Forelimb muscle (tissue), 1 donor: ENCODE measurements at regions not wholly inside any gene's neighbourhood (a gene's known extent, or its start where the extent isn't known, plus 50 kb on each side); places are given as distances from the start of the nearest gene placed in this dataset.

Experiments
- DNase-seq: peaks from one replicate; pipeline ENCODE4 v3.0.0-alpha.2; 2013; ENCODE audit warnings: low read depth

DNA sequence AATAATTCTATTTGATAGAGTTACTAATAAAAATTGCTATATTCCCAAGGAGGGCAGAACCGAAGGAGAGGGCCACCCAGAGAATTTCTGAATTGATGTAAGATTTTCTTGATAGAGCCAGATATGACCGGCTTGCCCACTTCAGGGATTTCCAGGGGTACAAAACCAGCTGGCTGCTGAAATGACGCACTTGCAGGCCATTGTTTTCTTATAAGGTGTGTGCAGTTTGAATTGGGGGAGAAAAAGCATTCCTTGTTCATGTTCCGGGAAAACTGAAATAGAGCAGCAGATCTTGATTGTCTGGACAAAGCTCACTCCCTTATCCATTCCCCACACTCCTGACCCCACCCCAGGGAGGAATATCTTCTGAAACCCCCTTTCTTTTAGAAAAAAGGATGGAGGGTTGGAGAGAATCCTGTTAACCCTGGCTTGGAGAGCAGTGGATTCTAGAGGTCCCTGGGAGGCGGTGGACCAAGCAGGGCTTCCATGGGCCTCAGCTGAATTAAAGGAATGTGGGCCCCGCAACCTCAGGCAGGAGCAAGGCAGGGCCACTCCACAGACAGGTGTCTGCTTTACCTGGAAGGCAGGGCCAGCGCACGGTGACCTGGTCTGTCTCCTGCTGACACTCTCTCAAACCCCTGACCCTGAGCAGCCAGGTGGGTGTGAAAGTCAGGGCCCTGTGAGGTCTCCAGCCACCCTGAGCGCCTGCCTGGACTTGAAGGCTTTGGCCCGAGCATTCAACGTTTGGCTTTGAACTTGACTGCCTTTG lies 96.4 kb downstream of the TMEM170B start:
- DNase-seq: no peak

DNA sequence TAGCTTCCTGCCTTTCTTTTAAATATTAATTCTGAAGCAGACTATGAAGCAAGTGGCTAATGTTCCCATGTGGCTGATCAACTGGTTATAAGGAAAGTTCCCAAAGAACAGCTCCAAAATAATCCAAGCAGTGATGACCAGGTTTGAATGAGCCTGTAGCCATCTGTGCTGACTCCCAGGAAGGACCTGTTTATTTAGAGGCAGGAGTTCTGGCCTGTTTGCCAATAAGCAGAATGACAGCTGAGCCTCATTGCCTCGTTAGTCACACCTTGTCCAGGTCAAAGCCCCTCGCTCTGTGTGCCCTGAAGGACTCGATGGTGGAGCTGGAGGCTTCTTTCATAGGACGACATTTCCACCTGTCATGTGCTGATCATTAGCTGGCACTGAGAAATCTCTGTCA lies 97.4 kb downstream of the TMEM170B start:
- DNase-seq: no peak

DNA sequence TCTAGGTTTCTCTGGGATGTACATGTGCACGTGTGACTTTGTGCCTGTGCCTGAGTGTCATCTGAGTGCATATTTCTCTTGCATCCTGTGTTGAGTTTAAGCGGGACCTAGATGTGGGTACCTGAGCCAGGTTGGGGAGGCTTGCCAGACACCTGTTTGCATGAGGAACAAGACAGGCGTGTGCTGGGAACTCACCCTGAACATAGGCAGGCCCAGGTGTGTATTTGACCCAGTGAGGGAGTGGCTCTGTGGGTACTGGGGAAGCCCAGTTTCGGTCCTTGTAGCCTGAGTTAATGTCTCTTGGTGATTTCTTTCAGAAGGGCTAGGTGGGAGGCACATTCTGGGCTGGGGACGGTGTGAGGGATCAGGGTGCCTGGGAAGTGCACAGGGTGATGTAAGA lies 98.6 kb downstream of the TMEM170B start:
- DNase-seq: no peak

DNA sequence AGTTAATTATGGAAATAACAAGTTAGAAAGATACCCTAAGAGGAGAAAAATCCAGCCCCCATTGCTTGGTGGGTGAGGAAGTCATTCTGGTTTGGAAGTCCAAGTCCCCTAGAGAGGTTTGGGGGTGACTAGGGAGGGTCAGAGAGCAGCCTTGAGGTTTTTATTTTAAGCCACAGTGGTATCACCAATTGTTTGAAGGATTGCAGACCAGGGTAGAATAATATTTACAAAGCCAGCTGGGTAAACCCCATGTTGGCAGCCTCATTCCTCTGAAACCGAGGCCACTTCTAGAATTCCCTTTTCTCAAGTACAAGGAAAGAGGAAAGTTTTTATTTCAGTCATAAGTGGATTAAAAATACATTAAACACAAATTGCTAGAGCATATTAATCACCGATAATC lies 99.7 kb downstream of the TMEM170B start:
- DNase-seq: no peak

DNA sequence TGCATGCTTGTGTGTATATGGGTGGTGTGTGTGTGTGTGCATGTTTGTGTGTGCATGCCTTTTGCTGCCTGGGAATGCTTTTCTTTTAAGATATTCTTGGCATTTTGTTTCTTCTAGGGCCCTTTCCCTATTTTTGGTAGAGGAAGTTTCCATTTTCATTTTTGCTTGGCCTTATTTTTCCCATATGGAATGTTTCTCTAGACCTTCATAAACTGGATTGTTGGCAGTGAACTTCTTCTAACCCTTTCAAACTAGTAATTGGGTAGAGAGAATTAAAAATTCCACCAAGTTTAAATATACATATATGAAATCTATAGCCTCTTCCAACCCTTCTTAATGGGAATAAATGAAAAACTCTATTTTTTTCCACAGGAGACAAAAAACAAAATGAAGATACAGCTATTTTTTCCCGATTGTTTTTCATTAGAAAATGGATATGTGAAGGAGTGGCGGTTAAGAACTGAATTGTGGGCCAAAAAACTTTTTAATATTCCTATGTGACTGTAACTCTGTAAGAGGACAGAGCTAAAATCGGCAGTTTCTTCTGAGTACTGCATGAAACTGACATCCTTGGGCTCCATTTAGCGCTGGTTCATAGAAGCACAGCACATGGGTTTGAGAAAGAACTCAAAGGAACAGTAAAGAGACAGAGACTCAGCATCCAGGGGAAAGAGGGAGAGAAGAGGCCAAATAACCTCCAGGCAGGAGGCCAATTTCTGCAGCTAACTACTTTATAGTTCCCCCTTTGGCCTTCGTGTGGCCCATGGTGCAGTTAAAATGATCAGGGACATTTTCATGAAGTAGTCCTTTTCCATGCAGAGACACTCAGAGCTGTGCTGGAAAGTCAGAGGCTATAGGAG lies 102.1 kb downstream of the TMEM170B start:
- DNase-seq: peak; percentile 32

DNA sequence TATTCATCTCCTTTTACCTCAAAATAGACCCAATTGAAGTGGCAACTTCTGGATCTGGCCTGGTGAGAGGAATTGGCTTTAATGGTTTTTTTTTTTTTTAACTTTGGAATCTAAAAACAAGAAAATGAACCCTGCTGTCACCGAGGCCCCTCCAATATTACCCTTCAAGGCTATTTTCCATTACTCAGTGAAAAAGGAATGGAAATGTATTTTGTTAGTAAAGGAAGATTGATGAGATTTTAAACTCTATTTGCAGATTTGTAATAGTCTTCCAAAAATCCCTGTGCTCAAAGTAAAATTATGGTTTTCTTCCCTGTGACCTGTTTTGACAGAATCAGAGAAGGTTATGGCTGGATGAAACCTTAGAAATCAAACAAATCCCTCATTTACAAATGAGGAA lies 102.9 kb downstream of the TMEM170B start:
- DNase-seq: no peak

DNA sequence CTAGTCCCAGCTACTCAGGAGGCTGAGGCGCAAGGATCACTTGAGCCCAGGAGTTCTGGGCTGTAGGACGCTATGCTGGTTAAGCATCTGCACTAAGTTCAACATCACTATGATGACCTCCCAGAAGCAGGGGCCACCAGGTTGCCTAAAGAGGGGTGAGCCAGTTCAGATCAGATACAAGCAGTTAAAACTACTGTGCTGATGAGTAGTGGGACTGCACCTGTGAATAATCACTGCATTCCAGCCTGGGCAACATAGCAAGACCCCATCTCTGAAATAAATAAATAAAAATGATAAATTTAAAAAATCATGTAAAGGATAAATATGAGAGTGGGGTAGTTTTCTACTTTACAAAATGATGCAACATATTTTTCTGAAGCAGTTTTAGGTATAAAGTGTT lies 106.5 kb downstream of the TMEM170B start:
- DNase-seq: no peak

DNA sequence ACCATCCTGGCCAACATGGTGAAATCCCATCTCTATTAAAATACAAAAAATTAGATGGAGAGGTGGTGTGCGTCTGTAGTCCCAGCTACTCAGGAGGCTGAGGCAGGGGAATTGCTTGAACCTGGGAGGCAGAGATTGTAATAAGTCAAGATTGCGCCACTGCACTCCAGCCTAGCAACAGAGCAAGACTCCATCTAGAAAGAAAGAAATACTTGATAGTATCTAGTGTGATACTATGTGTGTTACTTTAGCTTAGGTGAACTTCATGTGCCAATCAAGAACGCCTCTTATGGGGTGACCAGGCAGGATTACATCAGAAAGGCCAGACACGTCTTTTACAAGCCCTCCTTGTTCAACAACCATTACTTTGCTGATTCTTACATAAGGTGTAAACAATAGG lies 107.1 kb downstream of the TMEM170B start:
- DNase-seq: no peak

DNA sequence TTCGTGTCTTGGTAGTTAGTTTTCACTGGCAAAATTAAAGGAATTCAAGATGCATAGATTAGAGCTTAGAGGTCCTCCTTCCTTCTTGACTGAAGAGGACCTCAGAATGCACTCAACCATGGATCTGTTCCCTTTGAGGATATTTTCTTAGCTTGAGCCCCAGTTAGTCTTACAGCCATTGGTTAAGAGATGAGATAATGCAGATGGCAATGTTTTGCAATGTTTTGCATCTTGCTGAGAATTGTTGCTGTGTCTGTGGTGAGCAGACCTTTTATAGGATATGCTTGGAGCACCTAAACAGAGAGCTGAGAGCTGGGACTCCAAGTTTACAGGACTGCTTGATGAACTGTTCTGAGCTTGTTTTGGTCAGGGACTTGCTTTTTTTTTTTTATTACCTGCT lies 107.5 kb downstream of the TMEM170B start:
- DNase-seq: no peak

DNA sequence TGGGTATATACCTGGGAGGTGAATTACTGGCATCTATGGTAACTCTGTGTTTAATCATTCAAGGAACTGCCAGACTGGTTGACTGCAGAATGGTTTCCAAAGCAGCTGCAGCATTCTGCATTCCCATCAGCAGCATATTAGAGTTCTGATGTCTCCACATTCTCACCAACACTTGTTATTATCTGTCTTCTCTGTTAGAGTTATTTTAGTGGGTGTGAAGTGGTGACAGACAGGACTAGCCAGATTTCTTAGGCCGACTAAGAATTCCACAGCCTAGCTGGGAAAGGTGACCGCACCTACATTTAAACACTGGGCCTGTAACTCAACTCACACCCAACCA lies 110.9 kb downstream of the TMEM170B start:
- DNase-seq: no peak

DNA sequence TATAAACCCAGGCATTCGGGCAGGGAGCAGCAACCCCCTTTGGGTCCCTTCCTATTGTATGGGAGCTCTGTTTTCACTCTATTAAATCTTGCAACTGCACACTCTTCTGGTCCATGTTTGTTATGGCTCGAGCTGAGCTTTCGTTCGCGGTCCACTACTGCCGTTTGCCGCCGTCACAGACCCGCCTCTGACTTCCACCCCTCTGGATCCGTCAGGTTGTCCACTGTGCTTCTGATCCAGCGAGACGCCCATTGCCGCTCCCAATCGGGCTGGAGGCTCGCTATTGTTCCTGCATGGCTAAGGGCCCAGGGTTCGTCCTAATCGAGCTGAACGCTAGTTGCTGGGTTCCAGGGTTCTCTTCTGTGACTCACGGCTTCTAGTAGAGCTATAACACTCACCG lies 111.3 kb downstream of the TMEM170B start:
- no peak for DNase-seq

DNA sequence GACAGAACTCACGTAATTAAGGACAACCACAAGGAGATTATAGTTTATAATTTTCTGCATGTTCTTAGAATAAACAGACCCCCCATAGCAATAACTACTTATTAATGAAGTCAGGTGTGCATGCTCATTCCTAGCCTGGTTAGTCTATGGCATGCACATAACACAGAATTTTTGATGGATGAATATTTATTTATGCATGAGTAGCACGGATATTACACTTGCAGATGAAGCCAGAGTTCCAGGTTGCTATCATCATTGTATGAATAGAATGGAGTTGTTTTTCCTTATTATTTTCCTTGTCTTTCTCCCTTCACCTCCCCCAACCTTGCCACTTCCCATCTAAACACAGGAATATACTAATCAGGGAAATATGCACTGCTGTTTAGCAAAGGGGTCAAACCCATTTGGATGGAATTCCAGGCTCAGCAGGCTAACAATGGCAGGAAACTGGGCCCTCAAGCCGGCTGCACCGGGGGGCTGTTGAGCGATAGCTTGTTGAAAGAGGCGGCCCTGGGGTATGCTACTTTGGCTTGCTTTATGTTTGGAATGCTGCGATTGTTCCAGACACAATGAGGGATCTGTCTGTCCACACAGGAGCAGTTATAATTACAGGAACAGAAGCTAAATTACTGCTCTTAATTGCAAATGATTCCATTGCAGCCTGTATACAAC lies 112.6 kb downstream of the TMEM170B start:
- DNase-seq: no peak

DNA sequence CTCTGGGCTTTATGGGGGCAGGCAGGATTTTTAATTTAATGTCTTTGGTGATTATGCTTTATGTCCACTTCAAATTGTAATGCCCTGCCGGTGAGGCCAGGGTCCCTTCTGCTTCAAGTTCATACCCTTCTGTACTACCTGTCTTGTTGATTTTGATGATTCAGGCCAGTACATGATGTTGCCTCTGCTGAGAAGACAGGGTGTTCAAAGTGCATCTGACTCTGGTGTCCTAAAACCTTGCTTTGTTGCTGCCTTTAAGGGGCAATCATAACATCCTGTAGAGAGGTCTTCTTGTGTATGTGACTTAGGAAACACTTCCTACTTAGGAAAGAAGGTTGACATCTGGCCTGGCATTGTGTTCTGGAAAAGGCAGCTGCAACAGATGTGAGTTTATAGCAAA lies 113.2 kb downstream of the TMEM170B start:
- DNase-seq: no peak

DNA sequence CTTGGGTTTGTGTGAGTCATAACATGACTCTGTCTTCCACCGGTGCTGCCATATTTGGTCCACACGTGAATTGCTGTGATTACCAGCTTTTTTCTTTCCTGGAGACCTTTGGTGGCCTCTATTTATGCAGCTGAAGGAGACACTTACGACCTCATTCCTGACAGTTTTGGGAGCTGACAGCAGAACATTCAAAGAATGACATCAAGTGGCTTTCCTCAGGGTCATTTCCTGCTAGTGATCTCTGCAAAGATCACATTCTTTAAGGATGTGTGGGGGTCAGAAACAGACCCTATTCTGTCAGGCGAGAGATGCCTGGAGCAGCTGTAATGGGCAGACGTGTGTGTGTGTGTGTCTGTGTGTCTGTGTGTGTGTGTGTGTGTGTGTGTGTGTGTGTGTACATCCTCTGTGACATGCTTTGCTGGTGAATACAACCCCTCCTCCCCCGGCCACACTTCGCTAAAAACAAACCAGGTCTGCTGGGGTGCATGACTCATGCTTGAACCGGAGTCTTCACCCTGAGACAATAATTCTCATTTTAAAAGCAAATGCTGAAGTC lies 115.6 kb downstream of the TMEM170B start:
- DNase-seq: no peak

DNA sequence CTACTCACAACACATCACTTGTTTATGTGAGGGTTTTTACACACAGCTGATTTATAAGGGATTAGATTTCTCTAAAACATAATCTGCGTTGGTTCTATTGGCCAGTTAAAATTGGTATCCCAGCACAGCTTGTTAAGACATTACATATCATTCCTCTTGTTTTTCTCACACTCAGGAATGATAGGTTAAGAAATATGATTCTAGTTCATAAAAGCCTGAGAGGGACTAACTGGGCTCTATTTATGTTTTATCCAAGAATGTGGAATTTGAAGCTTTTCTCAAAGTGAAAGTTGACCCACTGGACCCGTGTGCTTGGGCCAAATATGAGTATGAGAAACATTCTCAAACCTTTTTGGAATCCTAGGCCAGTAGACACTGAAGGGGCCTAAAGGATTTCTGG lies 117.3 kb downstream of the TMEM170B start:
- no peak for DNase-seq

DNA sequence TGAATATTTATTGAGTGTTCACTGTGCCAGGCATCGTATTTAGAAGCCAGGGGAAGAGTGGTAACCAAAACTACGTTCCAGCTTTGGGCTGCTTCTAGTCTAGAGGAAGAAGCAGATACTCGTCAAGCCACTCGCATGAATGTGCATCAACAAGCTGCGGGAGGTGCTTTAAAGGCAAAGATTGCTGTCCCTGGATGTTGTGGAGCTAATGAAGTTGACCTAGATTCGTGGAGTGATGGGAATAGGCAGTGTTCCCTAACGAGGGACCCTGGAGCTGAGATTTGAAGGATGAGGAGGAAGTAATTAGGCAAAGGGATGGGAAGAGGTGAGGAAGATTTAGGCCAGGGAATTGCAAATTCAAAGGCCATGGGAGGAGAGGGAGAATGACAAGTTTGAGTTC lies 118.9 kb downstream of the TMEM170B start:
- no peak for DNase-seq

DNA sequence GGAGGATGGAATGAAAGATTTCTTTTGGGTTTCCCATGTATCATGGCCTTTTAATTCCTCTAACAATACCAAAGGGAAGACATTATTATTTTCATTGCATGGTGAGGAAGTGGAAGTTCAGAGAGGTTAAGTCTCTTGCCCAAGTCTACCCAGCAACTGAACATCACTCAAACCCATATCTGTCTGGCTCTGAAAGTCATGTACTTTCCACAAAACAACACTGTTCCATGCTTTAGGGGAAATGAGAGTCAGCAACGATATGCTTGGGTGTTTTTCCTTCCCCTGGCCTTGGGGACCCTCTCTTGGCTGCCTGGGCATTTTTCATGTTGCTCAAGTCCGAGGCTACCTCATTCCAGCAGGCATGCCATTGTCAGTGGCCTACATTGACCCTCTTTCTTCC lies 118.8 kb downstream of the ADTRP start:
- DNase-seq: no peak

DNA sequence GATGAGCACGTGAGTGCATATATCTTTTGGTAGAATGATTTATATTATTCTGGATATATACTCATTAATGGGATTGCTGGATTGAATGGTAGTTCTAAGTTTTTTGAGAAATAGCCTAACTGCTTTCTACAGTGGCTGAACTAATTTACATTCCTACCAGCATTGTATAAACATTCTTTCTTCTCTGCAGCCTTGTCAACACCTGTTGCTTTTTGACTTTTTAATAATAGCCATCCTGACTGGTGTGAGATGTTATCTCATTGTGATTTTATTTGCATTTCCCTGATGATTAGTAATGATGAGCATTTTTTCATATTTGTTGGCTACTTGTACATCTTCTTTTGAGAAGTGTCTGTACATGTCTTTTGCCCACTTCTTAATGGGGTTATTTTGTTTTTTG lies 116.3 kb downstream of the ADTRP start:
- no peak for DNase-seq

DNA sequence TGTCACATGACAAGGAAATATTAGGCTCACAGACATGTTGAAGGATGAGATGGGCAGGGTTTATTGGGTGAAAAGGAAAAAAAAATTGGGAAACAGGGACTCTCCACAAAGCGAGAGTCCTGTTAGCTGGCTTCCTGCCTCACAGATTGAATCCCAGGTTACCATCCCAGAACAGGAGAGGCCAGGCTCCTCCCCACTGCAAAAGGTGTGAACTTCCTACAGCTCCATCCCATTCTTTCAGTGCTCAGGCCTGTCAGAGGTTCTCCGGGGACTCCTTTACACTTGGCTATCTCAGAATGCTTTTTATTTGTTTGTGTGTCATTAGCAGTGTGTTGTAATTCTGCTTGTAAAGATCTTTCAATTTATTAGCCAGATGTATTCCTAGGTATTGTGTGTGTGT lies 115.1 kb downstream of the ADTRP start:
- no peak for DNase-seq
